Retinal pigment epithelial cell (primary cell): ENCODE measurements at regions not wholly inside any gene's neighbourhood (a gene's known extent, or its start where the extent isn't known, plus 50 kb on each side); places are given as distances from the start of the nearest gene placed in this dataset.

Experiments used
- DNase-seq: peaks from one replicate; pipeline ENCODE4 v3.0.0-alpha.2; 2010; ENCODE audit warnings: low read depth
- H3K4me3 ChIP-seq: 2 replicates; pipeline ENCODE4 v1.5.1; 2011; ENCODE audit warnings: mild to moderate bottlenecking, low read length, control low read depth, moderate library complexity
- CTCF ChIP-seq: conservative IDR thresholded peaks from 2 replicates; pipeline ENCODE4 v1.5.1; 2011; ENCODE audit warnings: low read depth, low read length, control low read depth, inconsistent platforms

GRCh38 chr2:107731435-107731834 is 95.3 kb upstream of the RGPD4 start:
- no peak for DNase-seq
- no peak overlapping the region for H3K4me3 ChIP-seq
- TF ChIP-seq CTCF: no peak

- no peak for TF ChIP-seq CTCF
- H3K4me3 ChIP-seq: no peak overlapping the region
- no peak for DNase-seq
Measured at GRCh38 chr2:107735201-107735600, 91.5 kb upstream of the RGPD4 start.

- H3K4me3 ChIP-seq: no peak overlapping the region
- no peak for TF ChIP-seq CTCF
- no peak for DNase-seq
Measured at GRCh38 chr2:107737756-107738155, 88.9 kb upstream of the RGPD4 start.

- no peak for DNase-seq
- H3K4me3 ChIP-seq: no peak overlapping the region
- TF ChIP-seq CTCF: no peak
Measured at GRCh38 chr2:107738266-107738665, 88.4 kb upstream of the RGPD4 start.

- no peak for TF ChIP-seq CTCF
- no peak overlapping the region for H3K4me3 ChIP-seq
- no peak for DNase-seq
Measured at GRCh38 chr2:107740300-107740699, 86.4 kb upstream of the RGPD4 start.

- no peak for DNase-seq
- TF ChIP-seq CTCF: no peak
- no peak overlapping the region for H3K4me3 ChIP-seq
Measured at GRCh38 chr2:107742460-107743027, 84.1 kb upstream of the RGPD4 start.

GRCh38 chr2:107743274-107743673 is 83.4 kb upstream of the RGPD4 start:
- no peak for TF ChIP-seq CTCF
- no peak for DNase-seq
- no peak overlapping the region for H3K4me3 ChIP-seq
